ENCODE measurements at regions not wholly inside any gene's neighbourhood (a gene's known extent, or its start where the extent isn't known, plus 50 kb on each side); places are given as distances from the start of the nearest gene placed in this dataset.

GRCh38 chr2:129314120-129314519, 665.3 kb upstream of the RAB6C start:
- TF ChIP-seq POLR2A (IDR thresholded peaks at IDR 0.05) (no peak), CTCF (IDR thresholded peaks at IDR 0.05) (no peak), EP300 (IDR thresholded peaks at IDR 0.05) (no peak)

Measured in ovary (tissue), 3 donors.